Activated CD4-positive, alpha-beta T cell treated with anti-CD3 and anti-CD28 coated beads, Interleukin-2, amount 50 U/mL, for 4 hours (primary cell): ENCODE measurements at regions not wholly inside any gene's neighbourhood (a gene's known extent, or its start where the extent isn't known, plus 50 kb on each side); places are given as distances from the start of the nearest gene placed in this dataset.

Experiments used
- DNase-seq, 2 experiments: peaks; one replicate each; pipeline ENCODE4 v3.0.0-alpha.2; 2020

GRCh38 chr13:79081942-79082341, 324.1 kb downstream of the RBM26 start:
- no peak for DNase-seq

- DNase-seq = no peak
Observed at GRCh38 chr13:79079351-79079839, 326.7 kb downstream of the RBM26 start.

- DNase-seq = no peak
Observed at GRCh38 chr13:79075703-79076102, 330.4 kb downstream of the RBM26 start.

- DNase-seq = no peak
Observed at GRCh38 chr13:79070343-79070974, 335.6 kb downstream of the RBM26 start.

- DNase-seq = no peak
Observed at GRCh38 chr13:79062291-79062690, 343.8 kb downstream of the RBM26 start.

- no peak for DNase-seq
Observed at GRCh38 chr13:79060216-79060615, 345.8 kb downstream of the RBM26 start.

GRCh38 chr13:79056706-79057105, 349.3 kb downstream of the RBM26 start:
- no peak for DNase-seq

- no peak for DNase-seq
Observed at GRCh38 chr13:79051472-79051871, 354.6 kb downstream of the RBM26 start.

- no peak for DNase-seq
Observed at GRCh38 chr13:79044415-79044814, 361.6 kb downstream of the RBM26 start.

GRCh38 chr13:79043208-79043607, 362.8 kb downstream of the RBM26 start:
- no peak for DNase-seq

GRCh38 chr13:79037197-79037596, 368.9 kb downstream of the RBM26 start:
- no peak for DNase-seq

- DNase-seq = no peak
Observed at GRCh38 chr13:79034341-79034740, 371.7 kb downstream of the RBM26 start.

GRCh38 chr13:79030513-79030912, 371.6 kb upstream of the OBI1 start:
- no peak for DNase-seq

GRCh38 chr13:79018166-79018565, 359.2 kb upstream of the OBI1 start:
- DNase-seq = no peak

- no peak for DNase-seq
Observed at GRCh38 chr13:79011179-79011578, 352.2 kb upstream of the OBI1 start.

- no peak for DNase-seq
Observed at GRCh38 chr13:79003989-79004898, 345.3 kb upstream of the OBI1 start.

GRCh38 chr13:78999494-78999893, 340.5 kb upstream of the OBI1 start:
- no peak for DNase-seq

GRCh38 chr13:78998630-78999315, 339.8 kb upstream of the OBI1 start:
- no peak for DNase-seq

GRCh38 chr13:78997902-78998629, 339.1 kb upstream of the OBI1 start:
- DNase-seq = no peak

- DNase-seq = no peak
Observed at GRCh38 chr13:78993792-78994191, 334.8 kb upstream of the OBI1 start.

GRCh38 chr13:78981913-78982312, 323.0 kb upstream of the OBI1 start:
- no peak for DNase-seq

- no peak for DNase-seq
Observed at GRCh38 chr13:78979349-78979748, 320.4 kb upstream of the OBI1 start.
